CD4-positive, alpha-beta T cell (primary cell): ENCODE measurements at regions not wholly inside any gene's neighbourhood (a gene's known extent, or its start where the extent isn't known, plus 50 kb on each side); places are given as distances from the start of the nearest gene placed in this dataset.

Experiments
- ATAC-seq: fragments of 200-7000 bp; cut with Tn5 transposase; one replicate; pipeline ENCODE4 v1.10.0; 2022; ENCODE audit warnings: mild to moderate bottlenecking; ENCODE audit not compliant: poor library complexity
- CTCF ChIA-PET: fragments of 350-600 bp; sonication (Branson Sonifier 250); formaldehyde crosslinking; loops from one replicate; lab custom pipeline; 2021; ENCODE audit warnings: antibody characterized with exemption, inconsistent platforms; lab: Charles Lee
- POLR2A ChIA-PET: fragments of 350-600 bp; sonication (Branson Sonifier 250); formaldehyde crosslinking; loops from one replicate; lab custom pipeline; 2021; ENCODE audit warnings: antibody characterized with exemption, inconsistent platforms; lab: Charles Lee
- DNase-seq, 14 experiments: peaks; one replicate each; pipeline ENCODE4 v3.0.0-alpha.2; 2013 to 2020; ENCODE audit warnings: mixed read lengths in 2 of 14
- H3K27ac ChIP-seq, 2 donors: one replicate each; pipeline versions ENCODE4 v1.5.1 to v1.7.0; 2013; ENCODE audit warnings: low read length in 2 of 2, low read depth in 1 of 2, mild to moderate bottlenecking in 1 of 2
- H3K27me3 ChIP-seq, 2 experiments: 1 replicate in 1 of 2; 2 replicates in 1 of 2; pipeline versions ENCODE4 v1.6.1 to v1.7.0; 2013; ENCODE audit warnings: low read length in 2 of 2, control low read depth in 1 of 2, mild to moderate bottlenecking in 1 of 2, moderate library complexity in 1 of 2; ENCODE audit not compliant: insufficient read depth in 2 of 2, control insufficient read depth in 1 of 2
- H3K36me3 ChIP-seq: one replicate; pipeline ENCODE4 v1.6.1; 2013; ENCODE audit warnings: low read length, control low read depth; ENCODE audit not compliant: insufficient read depth
- H3K4me1 ChIP-seq: one replicate; pipeline ENCODE4 v1.6.1; 2013; ENCODE audit warnings: low read length, control low read depth; ENCODE audit not compliant: insufficient read depth
- H3K4me3 ChIP-seq: one replicate; pipeline ENCODE4 v1.5.1; 2013; ENCODE audit warnings: mild to moderate bottlenecking, low read length, moderate library complexity
- H3K9me3 ChIP-seq, 2 experiments: 1 replicate in 1 of 2; 2 replicates in 1 of 2; pipeline versions ENCODE4 v1.6.1 to v1.7.0; 2013; ENCODE audit warnings: low read length in 2 of 2, mild to moderate bottlenecking in 2 of 2, control low read depth in 1 of 2, moderate library complexity in 1 of 2; ENCODE audit not compliant: control insufficient read depth in 1 of 2, insufficient read depth in 1 of 2
- H3K27ac Mint-ChIP-seq: one replicate; pipeline ENCODE4 v1.8.0; 2020; ENCODE audit warnings: mixed read lengths
- H3K27me3 Mint-ChIP-seq: one replicate; pipeline ENCODE4 v1.8.0; 2021; ENCODE audit warnings: mixed read lengths
- H3K36me3 Mint-ChIP-seq: one replicate; pipeline ENCODE4 v1.8.0; 2021; ENCODE audit warnings: low read depth, mixed read lengths
- H3K4me1 Mint-ChIP-seq: one replicate; pipeline ENCODE4 v1.8.0; 2021; ENCODE audit warnings: low read depth, mixed read lengths
- H3K4me3 Mint-ChIP-seq: one replicate; pipeline ENCODE4 v1.8.0; 2020; ENCODE audit warnings: mild to moderate bottlenecking, mixed read lengths
- H3K9me3 Mint-ChIP-seq: one replicate; pipeline ENCODE4 v1.8.0; 2020; ENCODE audit warnings: mixed read lengths
- intact Hi-C, 2 experiments: fragments of 100-400 bp; cut with DNase I in 1 of 2; cut with micrococcal nuclease in 1 of 2; formaldehyde crosslinking; loops; one replicate each; pipeline versions ENCODE4 v1.15.1 to v1.9.0; 2023 to 2025; cut with DNase I, micrococcal nuclease
- TF ChIP-seq, protein P1 (sequence below): fragments of 200-600 bp; IDR thresholded peaks from one replicate; pipeline ENCODE4 v1.8.0; 2022; ENCODE audit warnings: antibody characterized with exemption, mild to moderate bottlenecking

DNA sequence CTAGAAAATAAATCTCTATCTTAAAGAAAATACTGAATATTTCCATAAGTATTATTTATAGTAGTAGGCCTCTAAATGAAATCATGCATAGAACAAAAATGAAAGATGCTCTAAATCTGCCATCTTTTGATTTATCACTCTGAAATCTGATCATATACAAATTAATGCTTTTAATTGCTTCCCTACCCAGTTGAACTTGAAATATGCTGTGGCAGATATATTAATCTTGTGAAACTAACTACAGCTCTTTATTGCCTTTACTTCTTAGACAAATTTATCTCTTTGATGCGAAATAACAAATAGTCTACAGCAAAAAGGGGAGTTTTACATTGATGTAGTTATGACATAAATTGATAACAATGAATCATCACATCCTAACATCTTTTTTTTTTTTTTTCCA, 510.7 kb upstream of the SLITRK6 start:
- H3K9me3 ChIP-seq, result peaks cover 0 to 3% of the 10 kb centered on the region in 2 experiments
- no peaks in the 10 kb centered on the region for H3K27me3 ChIP-seq
- ATAC-seq, result no peak
- no peak overlapping the region for H3K4me3 ChIP-seq
- H3K4me1 Mint-ChIP-seq, result no peaks in the 10 kb centered on the region
- H3K36me3 Mint-ChIP-seq, result no peaks in the 10 kb centered on the region
- DNase-seq, result no peak
- no peaks in the 10 kb centered on the region for H3K4me1 ChIP-seq
- ChIA-PET POLR2A (no interaction called here), CTCF (no interaction called here)
- no peaks in the 10 kb centered on the region for H3K27me3 Mint-ChIP-seq
- no peaks in the 10 kb centered on the region for H3K36me3 ChIP-seq
- H3K9me3 Mint-ChIP-seq, result peaks cover 2% of the 10 kb centered on the region
- TF ChIP-seq, protein P1, sequence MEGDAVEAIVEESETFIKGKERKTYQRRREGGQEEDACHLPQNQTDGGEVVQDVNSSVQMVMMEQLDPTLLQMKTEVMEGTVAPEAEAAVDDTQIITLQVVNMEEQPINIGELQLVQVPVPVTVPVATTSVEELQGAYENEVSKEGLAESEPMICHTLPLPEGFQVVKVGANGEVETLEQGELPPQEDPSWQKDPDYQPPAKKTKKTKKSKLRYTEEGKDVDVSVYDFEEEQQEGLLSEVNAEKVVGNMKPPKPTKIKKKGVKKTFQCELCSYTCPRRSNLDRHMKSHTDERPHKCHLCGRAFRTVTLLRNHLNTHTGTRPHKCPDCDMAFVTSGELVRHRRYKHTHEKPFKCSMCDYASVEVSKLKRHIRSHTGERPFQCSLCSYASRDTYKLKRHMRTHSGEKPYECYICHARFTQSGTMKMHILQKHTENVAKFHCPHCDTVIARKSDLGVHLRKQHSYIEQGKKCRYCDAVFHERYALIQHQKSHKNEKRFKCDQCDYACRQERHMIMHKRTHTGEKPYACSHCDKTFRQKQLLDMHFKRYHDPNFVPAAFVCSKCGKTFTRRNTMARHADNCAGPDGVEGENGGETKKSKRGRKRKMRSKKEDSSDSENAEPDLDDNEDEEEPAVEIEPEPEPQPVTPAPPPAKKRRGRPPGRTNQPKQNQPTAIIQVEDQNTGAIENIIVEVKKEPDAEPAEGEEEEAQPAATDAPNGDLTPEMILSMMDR, result no peak
- H3K27ac ChIP-seq, result no peak overlapping the region
- no peak overlapping the region for H3K4me3 Mint-ChIP-seq
- no peak overlapping the region for H3K27ac Mint-ChIP-seq
- intact Hi-C loops, result no loop called here

- TF ChIP-seq, protein P1, result no peak
- Histone ChIP-seq H3K4me1 (no peaks in the 10 kb centered on the region), H3K36me3 (no peaks in the 10 kb centered on the region), H3K9me3 (peaks cover 0 to 1% of the 10 kb centered on the region in 2 experiments), H3K27ac (no peak overlapping the region), H3K4me3 (no peak overlapping the region), H3K27me3 (no peaks in the 10 kb centered on the region)
- H3K9me3 Mint-ChIP-seq, result peaks cover 8% of the 10 kb centered on the region
- CTCF ChIA-PET, result no interaction called here
- DNase-seq, result no peak
- POLR2A ChIA-PET, result no interaction called here
- H3K27me3 Mint-ChIP-seq, result no peaks in the 10 kb centered on the region
- H3K36me3 Mint-ChIP-seq, result no peaks in the 10 kb centered on the region
- no peak overlapping the region for H3K4me3 Mint-ChIP-seq
- no peak overlapping the region for H3K27ac Mint-ChIP-seq
- ATAC-seq, result no peak
- H3K4me1 Mint-ChIP-seq, result no peaks in the 10 kb centered on the region
- intact Hi-C loops, result no loop called here
Measured at GRCh38 chr13:86313421-86313820, 514.2 kb upstream of the SLITRK6 start.

GRCh38 chr13:86318450-86318849, 519.2 kb upstream of the SLITRK6 start:
- TF ChIP-seq, protein P1, result no peak
- H3K4me3 Mint-ChIP-seq, result no peak overlapping the region
- no peaks in the 10 kb centered on the region for H3K4me1 ChIP-seq
- H3K36me3 Mint-ChIP-seq, result no peaks in the 10 kb centered on the region
- no peaks in the 10 kb centered on the region for H3K27me3 ChIP-seq
- DNase-seq (no peak), ATAC-seq (no peak)
- H3K36me3 ChIP-seq, result no peaks in the 10 kb centered on the region
- H3K4me3 ChIP-seq, result no peak overlapping the region
- CTCF ChIA-PET, result no interaction called here
- H3K27ac Mint-ChIP-seq, result no peak overlapping the region
- POLR2A ChIA-PET, result no interaction called here
- H3K9me3 ChIP-seq, result no peaks in the 10 kb centered on the region
- peaks cover 6% of the 10 kb centered on the region for H3K9me3 Mint-ChIP-seq
- intact Hi-C loops, result no loop called here
- H3K27ac ChIP-seq, result no peak overlapping the region
- no peaks in the 10 kb centered on the region for H3K27me3 Mint-ChIP-seq
- no peaks in the 10 kb centered on the region for H3K4me1 Mint-ChIP-seq
